ENCODE measurements at regions not wholly inside any gene's neighbourhood (a gene's known extent, or its start where the extent isn't known, plus 50 kb on each side); places are given as distances from the start of the nearest gene placed in this dataset.

GRCh38 chr9:7340451-7340850 lies 459.1 kb downstream of the DMAC1 start:
- TF ChIP-seq ZBTB4 (CRISPR knock-in tag; IDR thresholded peaks at IDR 0.05; ENCODE audit: borderline replicate concordance) (no peak), ZFP62 (CRISPR knock-in tag; IDR thresholded peaks at IDR 0.05) (no peak), ZNF260 (CRISPR knock-in tag; IDR thresholded peaks at IDR 0.05; ENCODE audit: borderline replicate concordance, low read depth) (no peak), ZNF331 (CRISPR knock-in tag; IDR thresholded peaks at IDR 0.05) (no peak), PLRG1 (conservative IDR thresholded peaks at IDR 0.05) (no peak), ZNF292 (CRISPR knock-in tag; IDR thresholded peaks at IDR 0.05; ENCODE audit: borderline replicate concordance, low read depth) (no peak), ZNF430 (CRISPR knock-in tag; IDR thresholded peaks at IDR 0.05) (no peak), HHEX (CRISPR knock-in tag; IDR thresholded peaks at IDR 0.05) (no peak), REST (IDR thresholded peaks at IDR 0.05; ENCODE audit: borderline replicate concordance in 1 of 2, low read depth in 1 of 2, low read length in 2 of 2) (no peak), ZNF558 (CRISPR knock-in tag; IDR thresholded peaks at IDR 0.05; ENCODE audit: borderline replicate concordance) (no peak)

Data from HepG2 (cell line).